SK-N-SH (cell line): ENCODE measurements at regions not wholly inside any gene's neighbourhood (a gene's known extent, or its start where the extent isn't known, plus 50 kb on each side); places are given as distances from the start of the nearest gene placed in this dataset.

Source experiments
- CTCF ChIA-PET: fragments of 300-600, 350-600 bp; formaldehyde crosslinking; extraction: SDS; loops from one replicate; lab custom pipeline; 2021; lab: Yijun Ruan, JAX
- POLR2A ChIA-PET: fragments of 350-600 bp; sonication (Branson Sonifier 250); formaldehyde crosslinking; extraction: SDS; loops from one replicate; lab custom pipeline; 2020; ENCODE audit warnings: antibody characterized with exemption, inconsistent platforms; lab: Yijun Ruan, JAX
- DNase-seq: peaks from one replicate; pipeline ENCODE4 v3.0.0; 2012
- H2AFZ ChIP-seq: fragments of 200-600 bp; sonication (generic); 2 replicates; pipeline ENCODE4 v1.8.1; 2016; ENCODE audit warnings: antibody characterized with exemption, mild to moderate bottlenecking, low read depth
- H3F3A ChIP-seq: fragments of 200-600 bp; sonication (generic); replicated peaks from 2 replicates; pipeline ENCODE3; 2016; ENCODE audit warnings: antibody characterized with exemption, mild to moderate bottlenecking; ENCODE audit not compliant: insufficient read depth
- H3K27ac ChIP-seq, 2 experiments: fragments of 200-500 bp in 1 of 2; fragments of 200-600 bp in 1 of 2; sonication (Bioruptor generic) in 1 of 2; sonication (generic), shearing (Covaris generic) in 1 of 2; 2 replicates each; pipeline versions ENCODE4 v1.5.1 to v1.6.1; 2014 to 2016; ENCODE audit warnings: low read depth in 2 of 2, inconsistent platforms in 1 of 2, low read length in 1 of 2, mild to moderate bottlenecking in 1 of 2, mixed read lengths in 1 of 2
- H3K27me3 ChIP-seq: fragments of 200-600 bp; sonication (generic), shearing (Covaris generic); 2 replicates; pipeline ENCODE4 v1.6.1; 2016; ENCODE audit warnings: mixed run types; ENCODE audit not compliant: insufficient read depth
- H3K36me3 ChIP-seq, 2 experiments: fragments of 200-500 bp in 1 of 2; fragments of 200-600 bp in 1 of 2; sonication (Bioruptor generic) in 1 of 2; sonication (generic) in 1 of 2; replicated peaks in 1 of 2; 2 replicates each; pipeline versions ENCODE3 to v1.5.1; 2014 to 2016; ENCODE audit warnings: low read length in 1 of 2, mild to moderate bottlenecking in 1 of 2; ENCODE audit not compliant: insufficient read depth in 2 of 2, control insufficient read depth in 1 of 2
- H3K4me1 ChIP-seq, 2 experiments: fragments of 200-500 bp in 1 of 2; fragments of 200-600 bp in 1 of 2; sonication (Bioruptor generic) in 1 of 2; sonication (generic), shearing (Covaris generic) in 1 of 2; 2 replicates each; pipeline versions ENCODE4 v1.5.1 to v1.6.1; 2014 to 2016; ENCODE audit warnings: low read depth in 1 of 2, low read length in 1 of 2, mixed run types in 1 of 2; ENCODE audit not compliant: insufficient read depth in 2 of 2, control insufficient read depth in 1 of 2
- H3K4me2 ChIP-seq: fragments of 200-600 bp; sonication (generic), shearing (Covaris generic); 2 replicates; pipeline ENCODE4 v1.6.1; 2017; ENCODE audit warnings: mixed run types
- H3K4me3 ChIP-seq, 2 experiments: fragments of 200-500 bp in 1 of 2; fragments of 200-600 bp in 1 of 2; sonication (Bioruptor generic) in 1 of 2; sonication (generic), shearing (Covaris generic) in 1 of 2; 2 replicates each; pipeline versions ENCODE4 v1.5.1 to v1.8.1; 2014 to 2016; ENCODE audit warnings: low read depth in 2 of 2, inconsistent platforms in 1 of 2, low read length in 1 of 2, mild to moderate bottlenecking in 1 of 2, mixed read lengths in 1 of 2, moderate library complexity in 1 of 2
- H3K79me2 ChIP-seq: fragments of 200-600 bp; sonication (generic); 2 replicates; pipeline ENCODE4 v1.8.1; 2017; ENCODE audit warnings: mild to moderate bottlenecking; ENCODE audit not compliant: insufficient read depth
- H3K9ac ChIP-seq: fragments of 200-600 bp; sonication (generic); 2 replicates; pipeline ENCODE4 v1.6.1; 2017; ENCODE audit warnings: mixed run types
- H3K9me2 ChIP-seq: fragments of 200-600 bp; sonication (generic); 2 replicates; pipeline ENCODE4 v1.6.1; 2017; ENCODE audit warnings: mixed run types
- H3K9me3 ChIP-seq: fragments of 200-600 bp; sonication (generic); 2 replicates; pipeline ENCODE4 v1.6.1; 2017; ENCODE audit warnings: mixed run types, mild to moderate bottlenecking, moderate library complexity
- H4K20me1 ChIP-seq: fragments of 200-600 bp; sonication (generic); 2 replicates; pipeline ENCODE4 v1.6.1; 2017; ENCODE audit warnings: mild to moderate bottlenecking, mixed run types; ENCODE audit not compliant: insufficient read depth
- CHD2 ChIP-seq: fragments of 150-350 bp; IDR thresholded peaks from 2 replicates; pipeline ENCODE4 v1.6.1; 2018; ENCODE audit warnings: low read length; ENCODE audit not compliant: partially characterized antibody
- EP300 ChIP-seq, 2 experiments: IDR thresholded peaks; 2 replicates each; pipeline versions ENCODE4 v1.4.0 to v1.6.1; 2012; ENCODE audit warnings: borderline replicate concordance in 1 of 2, low read depth in 1 of 2, low read length in 1 of 2
- FOSL2 ChIP-seq: IDR thresholded peaks from 2 replicates; pipeline ENCODE4 v1.4.0; 2012; ENCODE audit warnings: low read depth, mild to moderate bottlenecking, moderate library complexity, borderline replicate concordance
- FOXJ3 ChIP-seq: sonication (generic); formaldehyde crosslinking; IDR thresholded peaks from 2 replicates; pipeline ENCODE4 v1.5.1; 2020; ENCODE audit warnings: mild to moderate bottlenecking, missing genetic modification reagents
- FOXM1 ChIP-seq: IDR thresholded peaks from 2 replicates; pipeline ENCODE4 v1.4.0; 2012; ENCODE audit warnings: low read depth, mild to moderate bottlenecking
- NFIC ChIP-seq: IDR thresholded peaks from 2 replicates; pipeline ENCODE4 v1.4.0; 2012; ENCODE audit warnings: borderline replicate concordance
- NRF1 ChIP-seq: IDR thresholded peaks from 2 replicates; pipeline ENCODE4 v1.6.1; 2012; ENCODE audit warnings: low read depth, mild to moderate bottlenecking, low read length
- POLR2AphosphoS5 ChIP-seq: IDR thresholded peaks from 2 replicates; pipeline ENCODE4 v1.6.1; 2012; ENCODE audit warnings: low read depth, low read length
- SIN3A ChIP-seq: IDR thresholded peaks from 2 replicates; pipeline ENCODE4 v1.6.1; 2012; ENCODE audit warnings: low read depth, mild to moderate bottlenecking, low read length, moderate library complexity, borderline replicate concordance
- SMC3 ChIP-seq: IDR thresholded peaks from 2 replicates; pipeline ENCODE4 v1.6.1; 2012; ENCODE audit warnings: low read depth, low read length, improper control_type of control experiment
- TAF1 ChIP-seq: IDR thresholded peaks from 2 replicates; pipeline ENCODE4 v1.6.1; 2012; ENCODE audit warnings: low read depth, mild to moderate bottlenecking, low read length, moderate library complexity, borderline replicate concordance
- WGBS: methylation state at CpG from one replicate; pipeline ENCODE4 v1.1.6; 2017; ENCODE audit warnings: low lambda C conversion rate; 5-methylcytosine and 5-hydroxymethylcytosine counted together
- TF ChIP-seq, protein P1 (sequence below): IDR thresholded peaks from 2 replicates; pipeline ENCODE4 v1.6.1; 2012; ENCODE audit warnings: mild to moderate bottlenecking, low read depth, low read length, moderate library complexity
- TF ChIP-seq, protein P2 (sequence below): IDR thresholded peaks from 2 replicates; pipeline ENCODE4; 2012
- TF ChIP-seq, protein P3 (sequence below): IDR thresholded peaks from 2 replicates; pipeline ENCODE4 v1.4.0; 2012; ENCODE audit warnings: low read depth

DNA sequence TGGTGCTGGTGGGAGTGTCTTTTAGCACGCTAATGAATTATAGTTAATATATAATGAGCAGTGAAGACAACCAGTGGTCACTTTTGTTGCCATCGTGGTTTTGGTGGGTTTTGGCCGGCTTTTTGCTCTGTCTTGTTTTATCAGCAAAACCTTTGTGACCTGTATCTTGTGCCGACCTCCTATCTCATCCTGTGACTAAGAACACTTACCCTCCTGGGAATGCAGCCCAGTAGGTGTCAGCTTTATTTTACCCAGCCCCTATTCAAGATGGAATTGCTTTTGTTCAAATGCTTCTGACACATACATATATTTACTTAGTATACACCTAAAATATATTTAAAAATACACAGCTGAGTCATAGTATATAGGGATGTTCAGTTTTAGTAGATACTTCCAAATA, 770.3 kb downstream of the PDCD6IP start (continued):
- no peak for TF ChIP-seq FOSL2

DNA sequence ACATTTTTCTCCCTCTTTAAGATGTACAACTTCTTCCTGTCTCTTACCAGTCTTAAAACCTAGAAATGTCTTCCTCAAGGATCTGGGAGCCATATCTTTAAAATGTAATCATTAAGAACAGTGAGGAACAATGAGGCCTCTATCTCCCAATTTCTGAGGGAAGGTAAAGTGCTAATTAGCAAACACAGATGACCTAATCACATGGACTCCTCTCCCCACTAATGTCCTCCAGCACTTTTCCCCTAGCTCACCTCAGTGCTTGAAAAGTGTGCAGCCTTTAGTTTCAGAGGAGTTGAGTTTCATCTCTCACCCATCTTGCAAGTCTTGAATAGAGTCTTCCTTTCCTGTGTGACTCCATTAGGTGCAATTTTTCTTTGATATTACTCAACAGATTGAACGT, 771.0 kb downstream of the PDCD6IP start:
- H3K9ac ChIP-seq = no peak overlapping the region
- no peaks in the 10 kb centered on the region for H3F3A ChIP-seq
- ChIA-PET POLR2A (no interaction called here), CTCF (no interaction called here)
- no peaks in the 10 kb centered on the region for H4K20me1 ChIP-seq
- H3K9me2 ChIP-seq = no peaks in the 10 kb centered on the region
- H3K27me3 ChIP-seq = no peaks in the 10 kb centered on the region
- no peak for TF ChIP-seq FOXJ3 (CRISPR knock-in tag)
- TF ChIP-seq, protein P1, sequence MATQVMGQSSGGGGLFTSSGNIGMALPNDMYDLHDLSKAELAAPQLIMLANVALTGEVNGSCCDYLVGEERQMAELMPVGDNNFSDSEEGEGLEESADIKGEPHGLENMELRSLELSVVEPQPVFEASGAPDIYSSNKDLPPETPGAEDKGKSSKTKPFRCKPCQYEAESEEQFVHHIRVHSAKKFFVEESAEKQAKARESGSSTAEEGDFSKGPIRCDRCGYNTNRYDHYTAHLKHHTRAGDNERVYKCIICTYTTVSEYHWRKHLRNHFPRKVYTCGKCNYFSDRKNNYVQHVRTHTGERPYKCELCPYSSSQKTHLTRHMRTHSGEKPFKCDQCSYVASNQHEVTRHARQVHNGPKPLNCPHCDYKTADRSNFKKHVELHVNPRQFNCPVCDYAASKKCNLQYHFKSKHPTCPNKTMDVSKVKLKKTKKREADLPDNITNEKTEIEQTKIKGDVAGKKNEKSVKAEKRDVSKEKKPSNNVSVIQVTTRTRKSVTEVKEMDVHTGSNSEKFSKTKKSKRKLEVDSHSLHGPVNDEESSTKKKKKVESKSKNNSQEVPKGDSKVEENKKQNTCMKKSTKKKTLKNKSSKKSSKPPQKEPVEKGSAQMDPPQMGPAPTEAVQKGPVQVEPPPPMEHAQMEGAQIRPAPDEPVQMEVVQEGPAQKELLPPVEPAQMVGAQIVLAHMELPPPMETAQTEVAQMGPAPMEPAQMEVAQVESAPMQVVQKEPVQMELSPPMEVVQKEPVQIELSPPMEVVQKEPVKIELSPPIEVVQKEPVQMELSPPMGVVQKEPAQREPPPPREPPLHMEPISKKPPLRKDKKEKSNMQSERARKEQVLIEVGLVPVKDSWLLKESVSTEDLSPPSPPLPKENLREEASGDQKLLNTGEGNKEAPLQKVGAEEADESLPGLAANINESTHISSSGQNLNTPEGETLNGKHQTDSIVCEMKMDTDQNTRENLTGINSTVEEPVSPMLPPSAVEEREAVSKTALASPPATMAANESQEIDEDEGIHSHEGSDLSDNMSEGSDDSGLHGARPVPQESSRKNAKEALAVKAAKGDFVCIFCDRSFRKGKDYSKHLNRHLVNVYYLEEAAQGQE = no peak
- no peak for TF ChIP-seq NFIC
- no peak for TF ChIP-seq NRF1
- no peak for TF ChIP-seq TAF1
- no peak for TF ChIP-seq CHD2
- no peak for TF ChIP-seq SMC3
- no peak for TF ChIP-seq FOXM1
- TF ChIP-seq, protein P2, sequence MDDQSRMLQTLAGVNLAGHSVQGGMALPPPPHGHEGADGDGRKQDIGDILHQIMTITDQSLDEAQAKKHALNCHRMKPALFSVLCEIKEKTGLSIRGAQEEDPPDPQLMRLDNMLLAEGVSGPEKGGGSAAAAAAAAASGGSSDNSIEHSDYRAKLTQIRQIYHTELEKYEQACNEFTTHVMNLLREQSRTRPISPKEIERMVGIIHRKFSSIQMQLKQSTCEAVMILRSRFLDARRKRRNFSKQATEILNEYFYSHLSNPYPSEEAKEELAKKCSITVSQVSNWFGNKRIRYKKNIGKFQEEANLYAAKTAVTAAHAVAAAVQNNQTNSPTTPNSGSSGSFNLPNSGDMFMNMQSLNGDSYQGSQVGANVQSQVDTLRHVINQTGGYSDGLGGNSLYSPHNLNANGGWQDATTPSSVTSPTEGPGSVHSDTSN = no peak
- no peak for TF ChIP-seq EP300 (IDR thresholded peaks at IDR 0.05; ENCODE audit: borderline replicate concordance in 1 of 2, low read depth in 1 of 2, low read length in 1 of 2)
- TF ChIP-seq SIN3A = no peak
- TF ChIP-seq, protein P3, sequence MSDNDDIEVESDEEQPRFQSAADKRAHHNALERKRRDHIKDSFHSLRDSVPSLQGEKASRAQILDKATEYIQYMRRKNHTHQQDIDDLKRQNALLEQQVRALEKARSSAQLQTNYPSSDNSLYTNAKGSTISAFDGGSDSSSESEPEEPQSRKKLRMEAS = no peak
- TF ChIP-seq POLR2AphosphoS5 = no peak
- H3K4me3 ChIP-seq = no peak overlapping the region
- H3K27ac ChIP-seq = no peak overlapping the region
- no peaks in the 10 kb centered on the region for H3K9me3 ChIP-seq
- DNase-seq = no peak
- no peaks in the 10 kb centered on the region for H3K36me3 ChIP-seq
- no peaks in the 10 kb centered on the region for H3K79me2 ChIP-seq
- H3K4me1 ChIP-seq = no peaks in the 10 kb centered on the region
- H2AFZ ChIP-seq = no peak overlapping the region
- H3K4me2 ChIP-seq = no peak overlapping the region
- 6% methylated on average over 1 of the region's 1 CpG for WGBS
